B cell (primary cell): ENCODE measurements at regions not wholly inside any gene's neighbourhood (a gene's known extent, or its start where the extent isn't known, plus 50 kb on each side); places are given as distances from the start of the nearest gene placed in this dataset.

Experiments used
- CTCF ChIP-seq: fragments of 200-600 bp; IDR thresholded peaks from one replicate; pipeline ENCODE4 v1.8.0; 2022; ENCODE audit warnings: antibody characterized with exemption, mild to moderate bottlenecking
- EZH2 ChIP-seq: IDR thresholded peaks from 2 replicates; pipeline ENCODE4 v1.6.1; 2012; ENCODE audit warnings: borderline replicate concordance, low read depth, mild to moderate bottlenecking, moderate library complexity, low read length; ENCODE audit not compliant: insufficient read depth, poor library complexity, severe bottlenecking

- no peak for TF ChIP-seq CTCF
- no peak for TF ChIP-seq EZH2
These were observed 488.9 kb downstream of the ISL1 start for GRCh38 chr5:51872144-51872543.
